ENCODE measurements at regions not wholly inside any gene's neighbourhood (a gene's known extent, or its start where the extent isn't known, plus 50 kb on each side); places are given as distances from the start of the nearest gene placed in this dataset.

DNA sequence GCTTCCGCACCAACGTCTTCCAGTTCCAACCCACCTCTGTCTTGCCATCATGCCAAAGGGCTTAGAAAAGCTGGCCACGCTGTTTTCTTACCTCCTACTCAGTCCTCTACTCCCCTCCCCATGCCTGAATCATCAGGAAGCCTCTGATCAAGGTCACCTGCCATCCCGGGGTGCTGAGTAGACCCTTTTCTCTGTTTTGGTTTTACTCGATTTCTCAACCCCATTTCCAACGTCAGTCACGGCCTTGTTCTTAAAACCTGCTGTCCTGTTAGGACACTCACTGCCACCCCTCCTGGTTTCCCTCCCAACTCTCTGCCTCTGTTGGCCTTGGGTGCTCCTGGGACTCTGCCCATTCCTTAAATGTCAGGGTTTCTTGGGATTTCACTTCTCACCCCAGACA is 350.1 kb downstream of the FOXO1 start:
- TF ChIP-seq, protein P1, sequence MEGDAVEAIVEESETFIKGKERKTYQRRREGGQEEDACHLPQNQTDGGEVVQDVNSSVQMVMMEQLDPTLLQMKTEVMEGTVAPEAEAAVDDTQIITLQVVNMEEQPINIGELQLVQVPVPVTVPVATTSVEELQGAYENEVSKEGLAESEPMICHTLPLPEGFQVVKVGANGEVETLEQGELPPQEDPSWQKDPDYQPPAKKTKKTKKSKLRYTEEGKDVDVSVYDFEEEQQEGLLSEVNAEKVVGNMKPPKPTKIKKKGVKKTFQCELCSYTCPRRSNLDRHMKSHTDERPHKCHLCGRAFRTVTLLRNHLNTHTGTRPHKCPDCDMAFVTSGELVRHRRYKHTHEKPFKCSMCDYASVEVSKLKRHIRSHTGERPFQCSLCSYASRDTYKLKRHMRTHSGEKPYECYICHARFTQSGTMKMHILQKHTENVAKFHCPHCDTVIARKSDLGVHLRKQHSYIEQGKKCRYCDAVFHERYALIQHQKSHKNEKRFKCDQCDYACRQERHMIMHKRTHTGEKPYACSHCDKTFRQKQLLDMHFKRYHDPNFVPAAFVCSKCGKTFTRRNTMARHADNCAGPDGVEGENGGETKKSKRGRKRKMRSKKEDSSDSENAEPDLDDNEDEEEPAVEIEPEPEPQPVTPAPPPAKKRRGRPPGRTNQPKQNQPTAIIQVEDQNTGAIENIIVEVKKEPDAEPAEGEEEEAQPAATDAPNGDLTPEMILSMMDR (IDR thresholded peaks at IDR 0.05; ENCODE audit: insufficient read depth, low read depth, low read length) = no peak
- TF ChIP-seq EZH2 (IDR thresholded peaks at IDR 0.05; ENCODE audit: insufficient read depth, low read length) = no peak

Measured in astrocyte (in vitro differentiated cells and primary cell).